ENCODE measurements at regions not wholly inside any gene's neighbourhood (a gene's known extent, or its start where the extent isn't known, plus 50 kb on each side); places are given as distances from the start of the nearest gene placed in this dataset.

GRCh38 chr7:136144182-136144581 is 167.0 kb upstream of the MTPN start:
- TF ChIP-seq CTCF (conservative IDR thresholded peaks at IDR 0.05) (no peak), EZH2 (IDR thresholded peaks at IDR 0.05; ENCODE audit: low read depth) (no peak)

Measured in PC-9 (cell line).